Mesothelial cell of epicardium (in vitro differentiated cells): ENCODE measurements at regions not wholly inside any gene's neighbourhood (a gene's known extent, or its start where the extent isn't known, plus 50 kb on each side); places are given as distances from the start of the nearest gene placed in this dataset.

Experiments
- DNase-seq, 2 experiments: peaks; one replicate each; pipeline ENCODE4 v3.0.0; 2021; ENCODE audit warnings: low spot score in 2 of 2; ENCODE audit not compliant: unreplicated experiment in 2 of 2
- H3K27ac Mint-ChIP-seq: 2 replicates; pipeline ENCODE4 v1.8.0; 2021; ENCODE audit warnings: mixed read lengths
- H3K27me3 Mint-ChIP-seq: 2 replicates; pipeline ENCODE4 v1.8.0; 2021; ENCODE audit warnings: low read depth, mixed read lengths
- H3K36me3 Mint-ChIP-seq: 2 replicates; pipeline ENCODE4 v1.8.0; 2021; ENCODE audit warnings: mixed read lengths
- H3K4me1 Mint-ChIP-seq: 2 replicates; pipeline ENCODE4 v1.8.0; 2021; ENCODE audit warnings: mixed read lengths
- H3K4me3 Mint-ChIP-seq: 2 replicates; pipeline ENCODE4 v1.8.0; 2021; ENCODE audit warnings: mild to moderate bottlenecking, moderate library complexity, mixed read lengths
- H3K9me3 Mint-ChIP-seq: 2 replicates; pipeline ENCODE4 v1.8.0; 2021; ENCODE audit warnings: mixed read lengths
- CTCF ChIP-seq: fragments of 200-600 bp; sonication (generic); IDR thresholded peaks from one replicate; pipeline ENCODE4 v1.5.0; 2021; ENCODE audit warnings: antibody characterized with exemption; ENCODE audit not compliant: unreplicated experiment

DNA sequence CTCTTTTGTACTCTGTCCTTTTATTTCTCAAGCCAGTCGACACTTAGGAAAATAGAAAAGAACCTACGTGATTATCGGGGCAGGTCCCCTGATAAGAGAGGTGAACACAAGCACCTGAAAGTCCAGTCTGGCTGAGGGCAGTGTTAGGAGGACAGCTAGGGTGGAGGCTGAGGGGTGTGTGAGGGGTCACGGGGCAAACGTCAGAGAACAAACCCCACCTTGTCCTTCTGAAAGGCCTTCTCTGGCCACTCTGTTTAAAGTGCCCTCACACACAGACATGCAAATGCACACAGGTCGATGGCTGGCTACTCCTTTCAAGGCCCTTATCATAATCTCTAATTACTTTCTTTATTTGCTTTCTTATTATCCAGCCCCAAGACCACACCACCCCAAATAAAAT, 108.8 kb downstream of the ESM1 start:
- peaks cover 3% of the 10 kb centered on the region for H3K27me3 Mint-ChIP-seq

DNA sequence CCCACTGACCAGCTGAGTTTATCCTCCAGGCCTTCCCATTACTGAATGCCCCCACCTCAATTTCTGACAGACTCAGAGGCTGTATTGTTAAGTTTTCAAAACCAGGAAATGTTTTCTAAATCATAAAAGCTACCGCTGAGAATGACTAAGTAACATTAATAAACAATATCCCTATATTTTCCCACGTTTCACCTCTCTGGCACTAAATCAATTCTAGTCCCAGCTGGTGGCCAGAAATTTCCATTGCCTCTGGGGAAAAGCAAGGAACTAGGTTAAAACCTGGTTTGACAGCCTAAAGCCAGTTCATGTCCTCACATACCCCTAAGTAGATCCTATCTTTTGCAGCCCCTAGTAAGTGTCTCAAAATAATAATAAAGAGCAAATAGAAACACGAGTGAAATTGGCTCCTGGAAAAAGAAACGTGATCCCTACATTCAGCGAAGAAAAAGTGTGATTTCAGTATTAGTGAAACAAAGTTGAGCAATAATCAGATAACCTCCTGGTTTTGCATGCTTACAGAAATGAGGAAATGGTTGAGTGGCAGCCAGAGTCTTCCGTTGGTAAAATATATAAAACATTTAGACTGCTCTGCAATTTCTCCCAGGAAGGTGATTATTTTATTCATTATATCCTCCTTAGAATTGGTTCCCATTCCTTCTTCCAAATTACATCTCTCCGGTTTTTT, 110.9 kb downstream of the ESM1 start:
- H3K4me3 Mint-ChIP-seq, result no peak overlapping the region
- no peaks in the 10 kb centered on the region for H3K36me3 Mint-ChIP-seq
- peaks cover 18% of the 10 kb centered on the region for H3K4me1 Mint-ChIP-seq
- TF ChIP-seq CTCF, result no peak
- peaks cover 3% of the 10 kb centered on the region for H3K27me3 Mint-ChIP-seq
- H3K9me3 Mint-ChIP-seq, result no peaks in the 10 kb centered on the region
- H3K27ac Mint-ChIP-seq, result peak overlapping the region; percentile 43
- DNase-seq, result no peak

More for the DNA sequence above, 108.8 kb downstream of the ESM1 start:
- Mint-ChIP-seq H3K9me3 (no peaks in the 10 kb centered on the region), H3K4me3 (no peak overlapping the region), H3K36me3 (no peaks in the 10 kb centered on the region), H3K4me1 (peaks cover 14% of the 10 kb centered on the region), H3K27ac (no peak overlapping the region)
- no peak for TF ChIP-seq CTCF
- no peak for DNase-seq

DNA sequence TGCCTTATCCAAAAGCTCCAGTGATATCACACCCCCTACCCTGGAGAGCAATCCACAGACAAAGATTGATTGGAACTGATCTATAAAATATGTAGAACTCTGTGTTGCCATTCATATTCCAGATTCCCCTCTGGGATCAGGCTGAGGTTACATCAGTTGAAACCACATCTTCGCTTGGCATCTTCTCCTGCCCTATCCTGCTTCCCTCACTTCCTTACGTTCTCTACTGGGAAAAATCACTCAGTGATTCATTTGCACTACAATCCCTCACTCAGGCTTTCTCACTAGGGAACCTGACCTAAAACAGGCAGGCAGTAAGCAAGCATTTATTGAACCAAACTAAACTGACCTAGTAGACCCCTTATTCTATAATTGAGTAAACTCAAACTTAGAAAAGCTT, 111.7 kb downstream of the ESM1 start:
- DNase-seq, result no peak
- peaks cover 18% of the 10 kb centered on the region for H3K4me1 Mint-ChIP-seq
- no peak for TF ChIP-seq CTCF
- no peaks in the 10 kb centered on the region for H3K9me3 Mint-ChIP-seq
- H3K4me3 Mint-ChIP-seq, result no peak overlapping the region
- H3K27me3 Mint-ChIP-seq, result peaks cover 3% of the 10 kb centered on the region
- H3K27ac Mint-ChIP-seq, result no peak overlapping the region
- no peaks in the 10 kb centered on the region for H3K36me3 Mint-ChIP-seq

- Mint-ChIP-seq H3K27me3 (peaks cover 3% of the 10 kb centered on the region), H3K36me3 (no peaks in the 10 kb centered on the region), H3K27ac (no peak overlapping the region), H3K9me3 (no peaks in the 10 kb centered on the region), H3K4me1 (peaks cover 18% of the 10 kb centered on the region), H3K4me3 (no peak overlapping the region)
- TF ChIP-seq CTCF, result no peak
- no peak for DNase-seq
Observed at GRCh38 chr5:54872810-54873209, 112.6 kb downstream of the ESM1 start.

DNA sequence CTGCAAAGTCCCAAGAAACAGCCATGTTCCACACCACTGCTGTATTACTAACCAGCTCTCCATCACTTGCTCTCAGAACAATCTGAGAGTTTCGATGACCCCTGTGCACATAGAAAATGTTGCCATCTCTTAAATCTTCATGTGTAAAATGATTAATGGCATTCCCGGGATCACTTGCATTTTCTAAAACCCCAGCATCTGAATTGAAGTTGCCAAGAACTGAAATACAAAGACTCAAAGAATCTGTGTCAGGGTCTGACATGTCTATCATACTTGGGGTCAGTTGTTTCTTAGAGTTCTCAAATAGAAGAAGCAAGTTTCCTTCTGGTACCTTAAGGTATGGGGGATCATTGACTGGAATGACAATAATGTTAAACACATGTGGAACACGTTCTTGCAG, 115.1 kb downstream of the ESM1 start:
- peaks cover 16% of the 10 kb centered on the region for H3K4me1 Mint-ChIP-seq
- H3K4me3 Mint-ChIP-seq, result no peak overlapping the region
- DNase-seq, result no peak
- no peaks in the 10 kb centered on the region for H3K9me3 Mint-ChIP-seq
- H3K27me3 Mint-ChIP-seq, result no peaks in the 10 kb centered on the region
- H3K36me3 Mint-ChIP-seq, result no peaks in the 10 kb centered on the region
- no peak overlapping the region for H3K27ac Mint-ChIP-seq
- no peak for TF ChIP-seq CTCF

GRCh38 chr5:54869691-54870090, 115.7 kb downstream of the ESM1 start:
- Mint-ChIP-seq H3K9me3 (no peaks in the 10 kb centered on the region), H3K27me3 (no peaks in the 10 kb centered on the region), H3K27ac (no peak overlapping the region), H3K4me3 (no peak overlapping the region), H3K4me1 (peaks cover 13% of the 10 kb centered on the region), H3K36me3 (no peaks in the 10 kb centered on the region)
- no peak for TF ChIP-seq CTCF
- DNase-seq, result no peak
